HL-60 (cell line): ENCODE measurements at regions not wholly inside any gene's neighbourhood (a gene's known extent, or its start where the extent isn't known, plus 50 kb on each side); places are given as distances from the start of the nearest gene placed in this dataset.

Experiments used
- DNase-seq, 2 experiments: peaks; one replicate each; pipeline ENCODE4 v3.0.0-alpha.2; 2010 to 2020; ENCODE audit warnings: low read depth in 1 of 2, low spot score in 1 of 2
- H3K27ac ChIP-seq: fragments of 250-450 bp; sonication (Bioruptor Pico); replicated peaks from 2 replicates; pipeline ENCODE4 v1.5.1; 2020; ENCODE audit warnings: mild to moderate bottlenecking, moderate library complexity
- H3K27me3 ChIP-seq: fragments of 250-450 bp; sonication (Bioruptor Pico); 2 replicates; pipeline ENCODE4 v1.5.1; 2021; ENCODE audit warnings: mild to moderate bottlenecking, moderate library complexity; ENCODE audit not compliant: insufficient read depth, poor library complexity, severe bottlenecking
- H3K4me3 ChIP-seq: replicated peaks from 2 replicates; pipeline ENCODE4 v1.5.1; 2011; ENCODE audit warnings: mild to moderate bottlenecking, control low read depth, low read length; ENCODE audit not compliant: insufficient read depth
- GABPA ChIP-seq: IDR thresholded peaks from 2 replicates; pipeline ENCODE4 v1.6.1; 2012; ENCODE audit warnings: low read depth
- POLR2AphosphoS5 ChIP-seq: IDR thresholded peaks from 2 replicates; pipeline ENCODE4 v1.6.1; 2012; ENCODE audit warnings: low read depth
- SPI1 ChIP-seq: IDR thresholded peaks from 2 replicates; pipeline ENCODE4 v1.6.1; 2012; ENCODE audit warnings: low read depth, mild to moderate bottlenecking, borderline replicate concordance
- TF ChIP-seq, protein P1 (sequence below): IDR thresholded peaks from one replicate; pipeline ENCODE4 v1.5.1; 2011; ENCODE audit warnings: low read length, control low read depth, inconsistent platforms; ENCODE audit not compliant: insufficient read depth
- TF ChIP-seq, protein P2 (sequence below): IDR thresholded peaks from 2 replicates; pipeline ENCODE4 v1.6.1; 2012; ENCODE audit warnings: low read depth; ENCODE audit not compliant: insufficient replicate concordance

- TF ChIP-seq POLR2AphosphoS5 (no peak), SPI1 (no peak), GABPA (no peak)
- TF ChIP-seq, protein P1, sequence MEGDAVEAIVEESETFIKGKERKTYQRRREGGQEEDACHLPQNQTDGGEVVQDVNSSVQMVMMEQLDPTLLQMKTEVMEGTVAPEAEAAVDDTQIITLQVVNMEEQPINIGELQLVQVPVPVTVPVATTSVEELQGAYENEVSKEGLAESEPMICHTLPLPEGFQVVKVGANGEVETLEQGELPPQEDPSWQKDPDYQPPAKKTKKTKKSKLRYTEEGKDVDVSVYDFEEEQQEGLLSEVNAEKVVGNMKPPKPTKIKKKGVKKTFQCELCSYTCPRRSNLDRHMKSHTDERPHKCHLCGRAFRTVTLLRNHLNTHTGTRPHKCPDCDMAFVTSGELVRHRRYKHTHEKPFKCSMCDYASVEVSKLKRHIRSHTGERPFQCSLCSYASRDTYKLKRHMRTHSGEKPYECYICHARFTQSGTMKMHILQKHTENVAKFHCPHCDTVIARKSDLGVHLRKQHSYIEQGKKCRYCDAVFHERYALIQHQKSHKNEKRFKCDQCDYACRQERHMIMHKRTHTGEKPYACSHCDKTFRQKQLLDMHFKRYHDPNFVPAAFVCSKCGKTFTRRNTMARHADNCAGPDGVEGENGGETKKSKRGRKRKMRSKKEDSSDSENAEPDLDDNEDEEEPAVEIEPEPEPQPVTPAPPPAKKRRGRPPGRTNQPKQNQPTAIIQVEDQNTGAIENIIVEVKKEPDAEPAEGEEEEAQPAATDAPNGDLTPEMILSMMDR: no peak
- TF ChIP-seq, protein P2, sequence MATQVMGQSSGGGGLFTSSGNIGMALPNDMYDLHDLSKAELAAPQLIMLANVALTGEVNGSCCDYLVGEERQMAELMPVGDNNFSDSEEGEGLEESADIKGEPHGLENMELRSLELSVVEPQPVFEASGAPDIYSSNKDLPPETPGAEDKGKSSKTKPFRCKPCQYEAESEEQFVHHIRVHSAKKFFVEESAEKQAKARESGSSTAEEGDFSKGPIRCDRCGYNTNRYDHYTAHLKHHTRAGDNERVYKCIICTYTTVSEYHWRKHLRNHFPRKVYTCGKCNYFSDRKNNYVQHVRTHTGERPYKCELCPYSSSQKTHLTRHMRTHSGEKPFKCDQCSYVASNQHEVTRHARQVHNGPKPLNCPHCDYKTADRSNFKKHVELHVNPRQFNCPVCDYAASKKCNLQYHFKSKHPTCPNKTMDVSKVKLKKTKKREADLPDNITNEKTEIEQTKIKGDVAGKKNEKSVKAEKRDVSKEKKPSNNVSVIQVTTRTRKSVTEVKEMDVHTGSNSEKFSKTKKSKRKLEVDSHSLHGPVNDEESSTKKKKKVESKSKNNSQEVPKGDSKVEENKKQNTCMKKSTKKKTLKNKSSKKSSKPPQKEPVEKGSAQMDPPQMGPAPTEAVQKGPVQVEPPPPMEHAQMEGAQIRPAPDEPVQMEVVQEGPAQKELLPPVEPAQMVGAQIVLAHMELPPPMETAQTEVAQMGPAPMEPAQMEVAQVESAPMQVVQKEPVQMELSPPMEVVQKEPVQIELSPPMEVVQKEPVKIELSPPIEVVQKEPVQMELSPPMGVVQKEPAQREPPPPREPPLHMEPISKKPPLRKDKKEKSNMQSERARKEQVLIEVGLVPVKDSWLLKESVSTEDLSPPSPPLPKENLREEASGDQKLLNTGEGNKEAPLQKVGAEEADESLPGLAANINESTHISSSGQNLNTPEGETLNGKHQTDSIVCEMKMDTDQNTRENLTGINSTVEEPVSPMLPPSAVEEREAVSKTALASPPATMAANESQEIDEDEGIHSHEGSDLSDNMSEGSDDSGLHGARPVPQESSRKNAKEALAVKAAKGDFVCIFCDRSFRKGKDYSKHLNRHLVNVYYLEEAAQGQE: no peak
- no peaks in the 10 kb centered on the region for H3K27me3 ChIP-seq
- DNase-seq: no peak
Observed at GRCh38 chr3:193962986-193963685, 172.8 kb upstream of the HES1 start.

DNA sequence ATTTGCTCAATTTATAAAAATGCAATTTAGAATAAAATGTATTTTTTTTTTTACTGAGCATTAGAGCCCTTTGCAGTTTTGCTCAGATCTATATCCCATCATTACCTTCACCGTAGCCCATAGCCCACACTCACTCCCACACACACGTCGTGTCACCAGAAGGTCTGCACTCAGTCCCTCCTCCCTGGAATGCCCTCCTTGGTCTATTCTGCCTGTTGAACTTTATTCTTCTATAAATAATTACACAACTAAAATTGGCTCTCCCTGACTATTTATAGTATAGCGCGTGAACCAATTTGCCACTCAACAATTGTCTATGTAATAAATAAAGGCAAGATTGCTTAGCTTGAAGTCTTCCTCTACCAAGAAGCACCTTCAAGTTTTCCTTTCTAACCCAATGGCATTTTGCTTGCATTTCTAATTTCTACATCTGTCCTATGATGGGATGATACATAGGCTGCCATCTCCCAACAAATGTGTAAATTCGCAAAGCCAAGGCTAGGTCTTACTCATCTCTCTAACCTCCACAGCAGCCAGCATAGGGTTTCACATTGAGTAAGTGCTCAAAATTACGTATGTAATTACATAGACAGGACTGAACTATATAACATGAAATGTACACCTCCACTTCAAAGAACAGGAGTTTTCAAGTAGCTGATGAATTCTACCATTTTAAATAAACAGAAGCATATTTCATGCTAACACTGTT lies 172.0 kb upstream of the HES1 start:
- Histone ChIP-seq H3K27me3 (no peaks in the 10 kb centered on the region), H3K4me3 (no peak overlapping the region), H3K27ac (no peak overlapping the region)
- TF ChIP-seq POLR2AphosphoS5 (no peak), GABPA (no peak), SPI1 (no peak)
- TF ChIP-seq, protein P1: no peak
- TF ChIP-seq, protein P2: no peak
- no peak for DNase-seq

More at GRCh38 chr3:193962986-193963685, 172.8 kb upstream of the HES1 start:
- Histone ChIP-seq H3K27ac (no peak overlapping the region), H3K4me3 (no peak overlapping the region)

DNA sequence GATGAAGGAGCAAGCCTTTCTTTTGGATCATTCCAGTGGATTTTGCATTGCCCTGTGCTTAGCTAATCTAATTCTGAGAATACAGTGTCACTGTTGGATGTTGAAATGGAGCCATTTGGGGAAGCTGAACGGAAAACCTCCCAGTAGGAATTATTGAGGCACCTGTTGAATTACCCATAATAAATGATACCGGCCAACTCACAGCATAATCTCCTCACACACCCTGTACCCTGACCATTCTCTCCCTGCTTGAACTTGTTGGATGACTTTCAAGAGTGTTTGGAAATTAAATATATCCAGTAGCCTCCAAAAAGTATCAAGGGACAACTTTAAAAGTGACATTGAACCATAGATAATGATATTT lies 171.4 kb upstream of the HES1 start:
- TF ChIP-seq POLR2AphosphoS5: no peak
- no peak for DNase-seq
- Histone ChIP-seq H3K27me3 (no peaks in the 10 kb centered on the region), H3K4me3 (no peak overlapping the region), H3K27ac (no peak overlapping the region)

- TF ChIP-seq, protein P2: no peak
- no peak for TF ChIP-seq GABPA
- no peak for TF ChIP-seq SPI1
- TF ChIP-seq, protein P1: no peak
- Histone ChIP-seq H3K27ac (no peak overlapping the region), H3K27me3 (no peaks in the 10 kb centered on the region), H3K4me3 (no peak overlapping the region)
- DNase-seq: peak in 1 of 2 experiments; percentile 25
Observed at GRCh38 chr3:193968380-193968974, 167.5 kb upstream of the HES1 start.
